ENCODE measurements at regions not wholly inside any gene's neighbourhood (a gene's known extent, or its start where the extent isn't known, plus 50 kb on each side); places are given as distances from the start of the nearest gene placed in this dataset.

DNA sequence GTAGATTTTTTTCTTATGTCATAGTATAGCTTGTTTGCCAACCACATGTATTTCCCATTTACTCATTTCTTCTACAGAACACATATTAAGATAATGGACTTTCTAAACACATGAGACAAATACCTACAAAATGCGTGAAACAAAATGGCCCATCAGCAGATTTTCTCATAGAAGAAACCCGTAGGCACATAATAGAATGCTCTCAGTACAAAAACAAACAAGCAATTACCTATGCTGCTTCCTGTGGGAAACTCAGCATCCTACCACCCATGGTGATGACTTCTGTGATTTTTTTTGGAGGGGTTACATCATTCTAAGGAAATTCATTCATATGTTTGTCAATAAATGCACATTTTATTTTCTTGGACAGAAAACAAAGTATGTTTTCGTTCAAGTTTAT, 343.6 kb downstream of the SPRY1 start:
- Histone ChIP-seq H3K36me3 (ENCODE audit: insufficient read depth, insufficient read length, low read length) (no peaks in the 10 kb centered on the region), H3K9ac (ENCODE audit: insufficient read length, low read depth) (no peak overlapping the region), H3K4me3 (ENCODE audit: insufficient read length, low read depth) (no peak overlapping the region), H3K9me3 (ENCODE audit: insufficient read depth, low read length) (no peaks in the 10 kb centered on the region), H3K4me1 (ENCODE audit: insufficient read depth, insufficient read length) (no peaks in the 10 kb centered on the region), H3K27me3 (ENCODE audit: insufficient read depth, insufficient read length) (no peaks in the 10 kb centered on the region)
- TF ChIP-seq YY1 (IDR thresholded peaks at IDR 0.05; ENCODE audit: insufficient read depth, insufficient read length) (no peak), ZNF274 (IDR thresholded peaks at IDR 0.05; ENCODE audit: low read depth, low read length) (no peak), SUZ12 (IDR thresholded peaks at IDR 0.05; ENCODE audit: extremely low read depth, insufficient read depth, insufficient read length) (no peak)
- DNase-seq (ENCODE audit: low read depth, low spot score), result no peak

DNA sequence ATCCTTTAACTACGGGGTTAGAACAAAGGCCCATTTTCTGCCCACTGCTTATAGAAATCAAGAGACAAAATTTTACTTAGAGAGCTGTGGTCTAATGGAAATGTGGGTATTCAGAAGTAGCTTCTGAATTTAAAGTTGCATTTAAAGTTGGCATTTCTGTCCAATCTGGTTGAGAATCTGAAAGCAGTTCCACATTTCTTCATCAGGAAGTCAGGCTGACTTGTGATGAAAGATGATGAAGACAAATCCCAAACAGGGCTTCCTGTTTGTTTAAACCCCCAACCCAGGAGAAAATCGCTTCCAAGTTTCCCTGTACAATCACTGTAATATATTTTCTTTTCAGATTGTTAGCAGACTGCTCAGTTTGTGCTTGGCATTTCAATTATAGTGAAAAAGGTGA, 345.3 kb downstream of the SPRY1 start:
- TF ChIP-seq ZNF274 (IDR thresholded peaks at IDR 0.05; ENCODE audit: low read depth, low read length), result no peak
- Histone ChIP-seq H3K9me3 (ENCODE audit: insufficient read depth, low read length) (no peaks in the 10 kb centered on the region), H3K9ac (ENCODE audit: insufficient read length, low read depth) (no peak overlapping the region), H3K27me3 (ENCODE audit: insufficient read depth, insufficient read length) (no peaks in the 10 kb centered on the region), H3K4me3 (ENCODE audit: insufficient read length, low read depth) (no peak overlapping the region), H3K36me3 (ENCODE audit: insufficient read depth, insufficient read length, low read length) (no peaks in the 10 kb centered on the region), H3K4me1 (ENCODE audit: insufficient read depth, insufficient read length) (no peaks in the 10 kb centered on the region)
- DNase-seq (ENCODE audit: low read depth, low spot score), result no peak

DNA sequence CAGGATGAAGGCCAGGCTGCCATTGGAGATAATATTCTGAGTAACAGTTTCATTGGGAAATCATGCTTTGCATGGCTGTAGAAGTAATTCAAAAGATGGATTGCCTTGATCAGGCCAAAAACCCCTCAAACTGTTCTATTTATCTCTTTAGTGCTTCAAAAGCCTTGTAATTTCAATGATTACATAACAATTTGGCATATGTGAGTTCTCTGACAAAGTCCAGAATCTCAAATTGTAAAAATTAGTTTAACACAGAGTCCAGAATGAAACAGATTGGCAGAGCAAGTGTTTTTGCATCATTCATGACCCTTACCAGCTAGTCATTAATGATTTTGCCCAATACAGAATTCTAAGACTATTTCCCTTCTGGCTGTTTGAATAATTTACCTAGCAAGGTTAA, 347.3 kb downstream of the SPRY1 start:
- H3K27me3 ChIP-seq (ENCODE audit: insufficient read depth, insufficient read length), result no peaks in the 10 kb centered on the region
- H3K9me3 ChIP-seq (ENCODE audit: insufficient read depth, low read length), result no peaks in the 10 kb centered on the region
- H3K36me3 ChIP-seq (ENCODE audit: insufficient read depth, insufficient read length, low read length), result no peaks in the 10 kb centered on the region
- no peak overlapping the region for H3K4me3 ChIP-seq (ENCODE audit: insufficient read length, low read depth)
- TF ChIP-seq YY1 (IDR thresholded peaks at IDR 0.05; ENCODE audit: insufficient read depth, insufficient read length) (no peak), SUZ12 (IDR thresholded peaks at IDR 0.05; ENCODE audit: extremely low read depth, insufficient read depth, insufficient read length) (no peak)
- no peak overlapping the region for H3K9ac ChIP-seq (ENCODE audit: insufficient read length, low read depth)
- no peaks in the 10 kb centered on the region for H3K4me1 ChIP-seq (ENCODE audit: insufficient read depth, insufficient read length)
- no peak for DNase-seq (ENCODE audit: low read depth, low spot score)

DNA sequence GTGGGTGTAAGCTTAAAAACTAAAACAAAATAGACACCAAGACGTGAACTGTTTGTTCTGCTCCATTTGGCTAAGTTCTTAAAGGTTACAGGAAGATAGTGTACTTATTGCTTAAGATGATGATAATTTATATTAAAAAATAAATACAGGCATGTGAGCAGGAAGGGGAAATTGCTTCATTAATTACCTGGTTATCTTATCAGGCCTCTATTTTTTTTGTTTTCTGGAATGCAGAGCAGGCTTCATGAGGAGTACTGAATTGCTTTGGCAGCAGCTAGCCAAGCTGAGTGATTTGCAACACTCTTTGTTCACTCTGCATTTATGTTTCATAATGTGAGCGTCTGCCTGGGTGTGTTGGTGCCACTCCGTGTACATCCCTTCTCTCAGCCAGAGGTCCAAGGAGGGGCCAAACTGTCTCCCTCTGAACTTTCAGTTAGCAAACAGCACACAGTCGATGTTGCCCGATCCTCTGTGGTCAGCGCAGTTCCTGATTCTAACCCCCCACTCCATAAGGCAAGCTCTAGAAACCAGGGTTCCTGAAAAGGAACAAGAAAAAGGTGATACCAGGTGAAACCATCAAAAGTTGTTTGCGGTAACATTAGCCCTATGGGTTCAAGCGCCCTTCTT, 348.2 kb downstream of the SPRY1 start:
- TF ChIP-seq YY1 (IDR thresholded peaks at IDR 0.05; ENCODE audit: insufficient read depth, insufficient read length) (no peak), SUZ12 (IDR thresholded peaks at IDR 0.05; ENCODE audit: extremely low read depth, insufficient read depth, insufficient read length) (no peak), ZNF274 (IDR thresholded peaks at IDR 0.05; ENCODE audit: low read depth, low read length) (no peak)
- H3K4me3 ChIP-seq (ENCODE audit: insufficient read length, low read depth), result no peak overlapping the region
- H3K27me3 ChIP-seq (ENCODE audit: insufficient read depth, insufficient read length), result no peaks in the 10 kb centered on the region
- H3K36me3 ChIP-seq (ENCODE audit: insufficient read depth, insufficient read length, low read length), result no peaks in the 10 kb centered on the region
- no peaks in the 10 kb centered on the region for H3K4me1 ChIP-seq (ENCODE audit: insufficient read depth, insufficient read length)
- no peak overlapping the region for H3K9ac ChIP-seq (ENCODE audit: insufficient read length, low read depth)
- no peak for DNase-seq (ENCODE audit: low read depth, low spot score)
- no peaks in the 10 kb centered on the region for H3K9me3 ChIP-seq (ENCODE audit: insufficient read depth, low read length)

DNA sequence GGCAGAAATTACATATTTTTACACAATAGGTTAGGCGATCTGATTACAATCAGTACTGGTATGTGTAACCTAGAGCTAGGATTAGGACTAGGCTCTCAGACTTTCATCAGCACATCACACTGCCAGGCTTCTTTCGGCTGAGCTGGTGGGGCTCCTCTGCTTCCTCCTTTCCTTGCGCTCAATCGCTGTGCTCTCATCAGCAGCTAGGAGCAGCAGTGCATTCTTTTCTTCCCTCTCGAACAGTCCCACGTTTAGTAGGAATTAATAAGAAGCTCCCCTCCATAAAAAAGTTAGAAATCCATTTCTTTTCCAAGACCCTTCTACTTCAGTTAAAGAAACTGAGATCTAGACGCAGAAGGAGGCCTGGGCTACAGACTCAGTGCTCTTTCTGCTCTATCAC, 350.4 kb downstream of the SPRY1 start:
- H3K9ac ChIP-seq (ENCODE audit: insufficient read length, low read depth), result no peak overlapping the region
- H3K4me1 ChIP-seq (ENCODE audit: insufficient read depth, insufficient read length), result no peaks in the 10 kb centered on the region
- H3K27me3 ChIP-seq (ENCODE audit: insufficient read depth, insufficient read length), result no peaks in the 10 kb centered on the region
- DNase-seq (ENCODE audit: low read depth, low spot score), result no peak
- no peak for TF ChIP-seq YY1 (IDR thresholded peaks at IDR 0.05; ENCODE audit: insufficient read depth, insufficient read length)
- TF ChIP-seq SUZ12 (IDR thresholded peaks at IDR 0.05; ENCODE audit: extremely low read depth, insufficient read depth, insufficient read length), result no peak
- no peak for TF ChIP-seq ZNF274 (IDR thresholded peaks at IDR 0.05; ENCODE audit: low read depth, low read length)
- H3K4me3 ChIP-seq (ENCODE audit: insufficient read length, low read depth), result no peak overlapping the region
- H3K36me3 ChIP-seq (ENCODE audit: insufficient read depth, insufficient read length, low read length), result no peaks in the 10 kb centered on the region
- H3K9me3 ChIP-seq (ENCODE audit: insufficient read depth, low read length), result no peaks in the 10 kb centered on the region

DNA sequence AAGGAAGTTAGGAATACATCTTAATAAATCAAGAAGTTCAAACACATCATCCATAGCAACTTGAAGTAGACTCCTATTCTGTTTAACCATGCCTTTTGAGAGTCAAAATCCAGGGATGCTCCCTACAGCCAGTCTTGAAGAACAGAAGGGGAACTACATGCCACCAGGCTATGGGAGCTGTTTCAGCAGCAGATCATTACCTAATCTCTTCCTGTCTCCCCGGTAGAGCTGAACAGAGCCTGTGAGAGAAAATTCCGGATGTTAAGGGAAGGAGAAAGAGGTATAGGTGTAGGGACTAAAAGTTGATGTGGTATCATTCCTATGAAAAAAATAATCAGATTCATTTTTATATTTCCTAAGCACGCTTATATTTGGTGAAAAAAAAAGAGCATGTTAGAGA, 352.2 kb downstream of the SPRY1 start:
- H3K27me3 ChIP-seq (ENCODE audit: insufficient read depth, insufficient read length), result no peaks in the 10 kb centered on the region
- H3K9me3 ChIP-seq (ENCODE audit: insufficient read depth, low read length), result no peaks in the 10 kb centered on the region
- TF ChIP-seq YY1 (IDR thresholded peaks at IDR 0.05; ENCODE audit: insufficient read depth, insufficient read length), result no peak
- no peak for TF ChIP-seq ZNF274 (IDR thresholded peaks at IDR 0.05; ENCODE audit: low read depth, low read length)
- no peak for TF ChIP-seq SUZ12 (IDR thresholded peaks at IDR 0.05; ENCODE audit: extremely low read depth, insufficient read depth, insufficient read length)
- H3K36me3 ChIP-seq (ENCODE audit: insufficient read depth, insufficient read length, low read length), result no peaks in the 10 kb centered on the region
- no peak overlapping the region for H3K9ac ChIP-seq (ENCODE audit: insufficient read length, low read depth)
- DNase-seq (ENCODE audit: low read depth, low spot score), result no peak
- no peaks in the 10 kb centered on the region for H3K4me1 ChIP-seq (ENCODE audit: insufficient read depth, insufficient read length)
- H3K4me3 ChIP-seq (ENCODE audit: insufficient read length, low read depth), result no peak overlapping the region

DNA sequence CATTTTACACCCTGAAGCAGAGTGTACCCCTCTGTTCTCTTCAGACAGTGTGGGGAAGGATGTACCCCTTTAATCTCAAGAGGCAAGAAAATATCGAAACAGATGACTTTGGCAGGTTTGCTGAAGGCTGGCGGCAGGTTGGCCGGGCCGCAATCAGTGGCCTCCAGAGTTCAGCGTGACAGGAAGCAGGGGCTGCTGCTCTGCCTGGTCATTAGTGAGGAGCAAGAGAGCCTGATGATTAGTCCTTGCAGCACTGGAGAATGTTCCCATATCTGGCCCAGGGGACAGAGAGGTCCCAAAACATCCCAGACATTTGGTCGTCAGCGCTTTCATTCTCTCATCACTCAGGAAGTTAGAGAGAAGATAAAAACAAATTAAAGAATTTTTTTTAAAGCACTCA, 352.8 kb downstream of the SPRY1 start:
- no peak for DNase-seq (ENCODE audit: low read depth, low spot score)
- H3K4me3 ChIP-seq (ENCODE audit: insufficient read length, low read depth), result no peak overlapping the region
- no peaks in the 10 kb centered on the region for H3K36me3 ChIP-seq (ENCODE audit: insufficient read depth, insufficient read length, low read length)
- no peak overlapping the region for H3K9ac ChIP-seq (ENCODE audit: insufficient read length, low read depth)
- H3K9me3 ChIP-seq (ENCODE audit: insufficient read depth, low read length), result no peaks in the 10 kb centered on the region
- TF ChIP-seq YY1 (IDR thresholded peaks at IDR 0.05; ENCODE audit: insufficient read depth, insufficient read length) (no peak), ZNF274 (IDR thresholded peaks at IDR 0.05; ENCODE audit: low read depth, low read length) (no peak), SUZ12 (IDR thresholded peaks at IDR 0.05; ENCODE audit: extremely low read depth, insufficient read depth, insufficient read length) (no peak)
- H3K4me1 ChIP-seq (ENCODE audit: insufficient read depth, insufficient read length), result no peaks in the 10 kb centered on the region
- no peaks in the 10 kb centered on the region for H3K27me3 ChIP-seq (ENCODE audit: insufficient read depth, insufficient read length)

DNA sequence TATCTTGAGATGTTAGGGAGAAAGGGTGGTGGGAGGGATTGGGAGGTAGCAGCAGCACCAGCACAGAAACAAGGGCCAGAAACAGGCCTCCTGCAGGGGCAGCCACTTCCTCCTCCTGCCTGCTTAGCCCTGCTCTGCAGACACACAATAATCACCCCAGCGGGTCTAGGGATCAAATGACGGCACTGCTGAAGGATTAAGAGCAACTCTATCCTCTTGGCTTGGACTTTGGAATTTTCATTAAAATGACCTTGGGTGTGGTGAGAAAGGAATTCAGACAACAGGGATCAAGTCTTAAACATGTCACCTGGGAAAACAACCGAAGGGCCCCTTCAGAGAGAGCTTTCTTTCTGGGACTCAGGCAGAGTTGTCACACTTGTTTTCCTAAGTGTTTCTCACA, 353.4 kb downstream of the SPRY1 start:
- Histone ChIP-seq H3K4me1 (ENCODE audit: insufficient read depth, insufficient read length) (no peaks in the 10 kb centered on the region), H3K36me3 (ENCODE audit: insufficient read depth, insufficient read length, low read length) (no peaks in the 10 kb centered on the region), H3K9ac (ENCODE audit: insufficient read length, low read depth) (no peak overlapping the region), H3K27me3 (ENCODE audit: insufficient read depth, insufficient read length) (no peaks in the 10 kb centered on the region), H3K9me3 (ENCODE audit: insufficient read depth, low read length) (no peaks in the 10 kb centered on the region), H3K4me3 (ENCODE audit: insufficient read length, low read depth) (no peak overlapping the region)
- DNase-seq (ENCODE audit: low read depth, low spot score), result peak; percentile 57
- TF ChIP-seq YY1 (IDR thresholded peaks at IDR 0.05; ENCODE audit: insufficient read depth, insufficient read length) (no peak), SUZ12 (IDR thresholded peaks at IDR 0.05; ENCODE audit: extremely low read depth, insufficient read depth, insufficient read length) (no peak), ZNF274 (IDR thresholded peaks at IDR 0.05; ENCODE audit: low read depth, low read length) (no peak)

Measured in NT2/D1 (cell line).